Endodermal cell (in vitro differentiated cells): ENCODE measurements at regions not wholly inside any gene's neighbourhood (a gene's known extent, or its start where the extent isn't known, plus 50 kb on each side); places are given as distances from the start of the nearest gene placed in this dataset.

Source experiments
- DNase-seq: peaks from one replicate; pipeline ENCODE4 v3.0.0-alpha.2; 2017
- H3K27ac ChIP-seq: 2 replicates; pipeline ENCODE4 v1.5.1; 2013; ENCODE audit warnings: mild to moderate bottlenecking, low read depth, low read length, moderate library complexity
- H3K27me3 ChIP-seq: 2 replicates; pipeline ENCODE4 v1.6.1; 2013; ENCODE audit warnings: mild to moderate bottlenecking, low read length, moderate library complexity; ENCODE audit not compliant: insufficient read depth, control insufficient read depth, poor library complexity, severe bottlenecking
- H3K36me3 ChIP-seq: 2 replicates; pipeline ENCODE4 v1.7.0; 2013; ENCODE audit warnings: mild to moderate bottlenecking, low read length, moderate library complexity; ENCODE audit not compliant: control insufficient read depth, insufficient read depth
- H3K4me1 ChIP-seq: one replicate; pipeline ENCODE4 v1.7.0; 2013; ENCODE audit warnings: low read length; ENCODE audit not compliant: control insufficient read depth, insufficient read depth
- H3K4me3 ChIP-seq: 2 replicates; pipeline ENCODE4 v1.5.1; 2013; ENCODE audit warnings: mild to moderate bottlenecking, low read length, moderate library complexity
- H3K9ac ChIP-seq: 2 replicates; pipeline ENCODE4 v1.6.1; 2013; ENCODE audit warnings: mild to moderate bottlenecking, low read length, moderate library complexity; ENCODE audit not compliant: poor library complexity, severe bottlenecking; ENCODE audit errors: extremely low read depth
- H3K9me3 ChIP-seq: 2 replicates; pipeline ENCODE4 v1.6.1; 2013; ENCODE audit warnings: mild to moderate bottlenecking, low read length, moderate library complexity; ENCODE audit not compliant: control insufficient read depth
- H3K27ac Mint-ChIP-seq: 2 replicates; pipeline ENCODE4 v1.8.0; 2020; ENCODE audit warnings: mixed read lengths
- H3K27me3 Mint-ChIP-seq: 2 replicates; pipeline ENCODE4 v1.8.0; 2021; ENCODE audit warnings: mild to moderate bottlenecking, mixed read lengths; ENCODE audit not compliant: insufficient read depth
- H3K36me3 Mint-ChIP-seq: 2 replicates; pipeline ENCODE4 v1.8.0; 2020; ENCODE audit warnings: low read depth, mixed read lengths
- H3K4me1 Mint-ChIP-seq: 2 replicates; pipeline ENCODE4 v1.8.0; 2020; ENCODE audit warnings: mixed read lengths
- H3K4me3 Mint-ChIP-seq: 2 replicates; pipeline ENCODE4 v1.8.0; 2020; ENCODE audit warnings: mild to moderate bottlenecking, moderate library complexity, mixed read lengths
- H3K9me3 Mint-ChIP-seq: 2 replicates; pipeline ENCODE4 v1.8.0; 2020; ENCODE audit warnings: mild to moderate bottlenecking, mixed read lengths
- CTCF ChIP-seq: fragments of 200-600 bp; sonication (generic); conservative IDR thresholded peaks from 2 replicates; pipeline ENCODE4 v1.5.0; 2021; ENCODE audit warnings: antibody characterized with exemption, mild to moderate bottlenecking
- WGBS, 2 experiments: methylation state at CpG; one replicate each; pipeline versions ENCODE4 v1.1.5 to v1.1.7; 2013; ENCODE audit warnings: missing lambda C conversion rate in 2 of 2, mixed read lengths in 1 of 2; ENCODE audit not compliant: insufficient coverage in 1 of 2, insufficient read length in 1 of 2; 5-methylcytosine and 5-hydroxymethylcytosine counted together

GRCh38 chr11:44506375-44507016 lies 59.0 kb upstream of the CD82 start:
- no peak overlapping the region for H3K9ac ChIP-seq

GRCh38 chr11:44507491-44507890 lies 58.0 kb upstream of the CD82 start:
- peaks cover 35% of the 10 kb centered on the region for H3K27me3 Mint-ChIP-seq
- H3K27me3 ChIP-seq: peaks cover 12% of the 10 kb centered on the region
- H3K27ac ChIP-seq: no peak overlapping the region
- H3K9me3 Mint-ChIP-seq: peaks cover 2% of the 10 kb centered on the region
- H3K36me3 ChIP-seq: no peaks in the 10 kb centered on the region
- peaks cover 16% of the 10 kb centered on the region for H3K9me3 ChIP-seq
- DNase-seq: no peak
- no peak overlapping the region for H3K4me3 ChIP-seq
- H3K36me3 Mint-ChIP-seq: no peaks in the 10 kb centered on the region
- no peak for TF ChIP-seq CTCF
- no peak overlapping the region for H3K27ac Mint-ChIP-seq
- no peak overlapping the region for H3K4me3 Mint-ChIP-seq
- no peak overlapping the region for H3K9ac ChIP-seq
- peaks cover 2% of the 10 kb centered on the region for H3K4me1 ChIP-seq
- 93 to 97% methylated on average over 2 to 3 of the region's 3 CpGs for WGBS, 2 experiments
- H3K4me1 Mint-ChIP-seq: peaks cover 8% of the 10 kb centered on the region

More at GRCh38 chr11:44506375-44507016, 59.0 kb upstream of the CD82 start:
- Histone ChIP-seq H3K4me3 (no peak overlapping the region), H3K9me3 (peaks cover 16% of the 10 kb centered on the region), H3K4me1 (peaks cover 2% of the 10 kb centered on the region), H3K27ac (no peak overlapping the region), H3K36me3 (no peaks in the 10 kb centered on the region), H3K27me3 (peaks cover 5% of the 10 kb centered on the region)
- Mint-ChIP-seq H3K27me3 (peaks cover 32% of the 10 kb centered on the region), H3K36me3 (no peaks in the 10 kb centered on the region), H3K9me3 (peaks cover 2% of the 10 kb centered on the region), H3K27ac (no peak overlapping the region), H3K4me1 (peaks cover 8% of the 10 kb centered on the region), H3K4me3 (no peak overlapping the region)
- 89 to 95% methylated on average over 5 to 7 of the region's 7 CpGs for whole genome bisulfite sequencing, 2 experiments
- no peak for TF ChIP-seq CTCF
- no peak for DNase-seq

GRCh38 chr11:44507896-44508445 lies 57.5 kb upstream of the CD82 start:
- H3K9ac ChIP-seq: no peak overlapping the region
- H3K9me3 ChIP-seq: peaks cover 16% of the 10 kb centered on the region
- no peaks in the 10 kb centered on the region for H3K36me3 Mint-ChIP-seq
- H3K9me3 Mint-ChIP-seq: peaks cover 2% of the 10 kb centered on the region
- H3K27me3 ChIP-seq: peaks cover 15% of the 10 kb centered on the region
- WGBS, 2 experiments: 96% methylated on average over 3 of the region's 3 CpGs; no CpG with 5 or more reads in 1 of the 2 experiments
- no peak overlapping the region for H3K27ac Mint-ChIP-seq
- peaks cover 2% of the 10 kb centered on the region for H3K4me1 ChIP-seq
- H3K27ac ChIP-seq: no peak overlapping the region
- H3K36me3 ChIP-seq: no peaks in the 10 kb centered on the region
- peaks cover 36% of the 10 kb centered on the region for H3K27me3 Mint-ChIP-seq
- no peak for TF ChIP-seq CTCF
- H3K4me1 Mint-ChIP-seq: peaks cover 6% of the 10 kb centered on the region
- no peak overlapping the region for H3K4me3 ChIP-seq
- DNase-seq: no peak
- H3K4me3 Mint-ChIP-seq: no peak overlapping the region
